ENCODE measurements at regions not wholly inside any gene's neighbourhood (a gene's known extent, or its start where the extent isn't known, plus 50 kb on each side); places are given as distances from the start of the nearest gene placed in this dataset.
"Not testable (repeated sequence)": the region's sequence is repeated elsewhere in the genome, so short reads cannot be mapped to it uniquely, and the experiment has no call there.

GRCh38 chr16:85203462-85203813 lies 91.2 kb upstream of the CIBAR2 start:
- no peak for DNase-seq

- no peak for DNase-seq
These were observed 92.2 kb upstream of the CIBAR2 start for GRCh38 chr16:85204242-85205010.

- DNase-seq = not testable (repeated sequence)
These were observed 93.0 kb upstream of the CIBAR2 start for GRCh38 chr16:85205257-85205656.

- DNase-seq = no peak
These were observed 93.6 kb upstream of the CIBAR2 start for GRCh38 chr16:85205747-85206471.

GRCh38 chr16:85206472-85207356 lies 94.4 kb upstream of the CIBAR2 start:
- no peak for DNase-seq

DNA sequence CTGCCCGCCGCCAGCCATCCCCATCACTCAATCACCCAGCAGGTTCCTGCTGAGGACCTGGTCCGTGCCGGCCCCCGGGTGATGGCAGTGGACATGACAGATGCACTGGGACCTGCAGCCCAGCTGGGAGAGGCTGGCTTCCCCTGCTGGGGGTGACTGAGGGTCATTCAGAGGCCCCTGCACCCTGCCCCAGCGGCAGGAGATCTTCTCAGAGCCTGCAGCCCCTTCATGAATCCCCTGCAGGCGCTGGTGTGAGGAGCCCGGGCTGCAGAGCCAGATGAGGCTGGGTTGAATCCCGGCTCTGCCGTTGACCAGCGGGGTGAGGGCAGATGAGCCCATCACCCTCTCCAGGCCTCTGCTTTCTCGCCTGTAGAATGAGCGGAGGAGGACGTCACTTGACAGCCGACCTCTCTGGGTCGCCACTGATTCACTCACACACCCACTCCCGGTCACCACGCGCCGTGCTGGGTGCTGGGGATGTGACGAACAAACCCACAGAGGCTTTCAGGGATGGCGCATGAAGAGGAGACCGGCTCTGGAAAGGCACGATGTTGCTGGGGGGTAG lies 95.2 kb upstream of the CIBAR2 start:
- no peak for DNase-seq

- no peak for DNase-seq
These were observed 95.9 kb upstream of the CIBAR2 start for GRCh38 chr16:85208181-85208580.

GRCh38 chr16:85208643-85209520 lies 96.6 kb upstream of the CIBAR2 start:
- no peak for DNase-seq

DNA sequence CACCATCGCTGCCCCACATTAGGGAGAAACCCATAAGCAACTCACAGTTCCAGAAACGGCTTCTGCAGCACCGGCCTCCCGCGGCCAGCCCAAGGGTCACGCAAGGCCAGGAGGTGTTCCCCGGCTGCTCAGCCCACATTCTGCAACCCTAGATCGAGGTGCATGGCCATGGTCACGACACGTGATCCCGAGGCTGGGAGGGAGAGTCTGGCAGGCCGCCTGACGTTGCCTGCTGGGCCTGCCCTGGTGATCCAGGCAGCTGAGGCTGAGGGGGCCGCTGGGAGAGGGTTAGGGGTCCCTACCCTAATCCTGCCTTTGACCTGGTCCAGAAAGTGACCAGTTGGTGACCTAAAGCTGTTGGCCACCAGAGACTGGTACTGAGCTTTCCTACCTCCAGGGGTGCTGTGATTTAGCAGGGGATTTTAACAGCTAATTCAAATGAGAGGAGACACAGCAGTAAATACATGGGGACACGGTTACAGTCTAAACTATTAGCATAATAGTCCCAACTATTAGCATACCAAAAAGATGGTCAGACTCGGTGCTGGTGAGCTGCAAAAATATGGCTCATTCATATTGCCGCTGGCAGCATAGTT lies 97.4 kb upstream of the CIBAR2 start:
- DNase-seq = no peak

DNA sequence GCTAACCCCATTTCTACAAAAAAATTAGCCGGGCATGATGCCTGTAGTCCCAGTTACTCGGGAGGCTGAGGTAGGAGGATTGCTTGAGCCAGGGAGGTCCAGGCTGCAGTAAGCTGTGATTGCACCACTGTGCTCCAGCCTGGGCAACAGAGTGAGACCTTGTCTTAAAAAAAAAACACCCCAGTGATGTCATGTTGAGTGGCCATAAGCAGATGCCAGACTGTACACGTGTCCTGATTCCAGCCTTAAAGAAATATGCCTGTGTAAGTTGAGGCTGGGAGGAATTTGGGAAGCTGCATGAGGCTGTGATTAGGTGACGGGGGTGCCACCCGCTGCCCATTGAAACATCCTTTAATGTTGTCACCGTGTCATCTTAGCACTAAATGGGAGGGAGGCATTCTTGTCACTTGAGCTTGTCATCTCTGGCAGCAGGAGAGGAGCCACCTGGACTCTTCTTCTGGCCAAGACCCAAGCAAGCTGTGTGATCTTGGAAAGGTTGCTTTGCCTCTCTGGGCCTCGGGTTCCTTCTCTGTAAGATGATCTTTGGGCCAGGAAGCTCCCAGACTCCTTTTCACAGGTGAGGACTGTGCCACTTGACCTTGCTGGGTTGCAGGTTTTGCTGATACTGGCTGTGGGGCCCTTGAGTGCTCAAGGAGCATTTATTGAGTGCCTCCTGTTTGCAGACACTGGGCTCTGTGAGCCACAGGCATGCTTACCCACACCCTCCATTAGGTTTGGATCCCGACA lies 98.3 kb upstream of the CIBAR2 start:
- DNase-seq = no peak

- no peak for DNase-seq
These were observed 99.1 kb upstream of the CIBAR2 start for GRCh38 chr16:85211271-85211801.

GRCh38 chr16:85213926-85214675 lies 101.8 kb upstream of the CIBAR2 start:
- no peak for DNase-seq

DNA sequence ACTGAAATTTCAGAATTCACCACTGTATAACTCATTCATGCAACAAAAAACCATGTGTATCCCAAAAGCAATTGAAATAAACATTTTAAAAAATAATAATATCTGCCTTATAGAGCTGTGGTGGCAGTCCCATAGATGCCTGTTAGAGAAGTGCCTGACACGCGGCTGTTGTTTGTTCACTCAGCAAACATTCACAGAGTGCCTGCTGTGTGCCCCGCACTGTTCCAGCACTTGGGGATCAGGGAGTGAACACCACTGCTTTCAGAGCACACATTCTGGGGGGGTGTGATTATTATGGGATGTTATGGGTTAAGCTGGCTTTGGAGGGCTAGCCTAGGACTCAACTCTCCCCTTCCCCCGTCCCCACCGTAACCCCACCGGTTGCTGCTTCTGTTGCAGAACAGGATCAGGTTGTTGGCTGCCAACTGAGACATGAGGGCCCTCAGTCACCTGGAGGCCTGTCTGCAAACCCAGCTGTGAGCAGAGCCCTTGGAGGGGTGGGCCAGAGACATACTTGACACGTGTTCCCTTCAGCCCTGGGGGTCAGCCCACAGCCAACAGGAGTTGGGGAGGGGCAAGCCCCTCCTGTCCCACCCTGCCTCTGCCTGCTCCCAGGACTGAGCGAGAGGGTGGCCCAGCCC lies 103.3 kb upstream of the CIBAR2 start:
- DNase-seq = no peak

- no peak for DNase-seq
These were observed 104.5 kb upstream of the CIBAR2 start for GRCh38 chr16:85216522-85217375.

GRCh38 chr16:85220125-85220839 lies 108.0 kb upstream of the CIBAR2 start:
- DNase-seq = no peak

- DNase-seq = no peak
These were observed 108.9 kb upstream of the CIBAR2 start for GRCh38 chr16:85220964-85221731.

DNA sequence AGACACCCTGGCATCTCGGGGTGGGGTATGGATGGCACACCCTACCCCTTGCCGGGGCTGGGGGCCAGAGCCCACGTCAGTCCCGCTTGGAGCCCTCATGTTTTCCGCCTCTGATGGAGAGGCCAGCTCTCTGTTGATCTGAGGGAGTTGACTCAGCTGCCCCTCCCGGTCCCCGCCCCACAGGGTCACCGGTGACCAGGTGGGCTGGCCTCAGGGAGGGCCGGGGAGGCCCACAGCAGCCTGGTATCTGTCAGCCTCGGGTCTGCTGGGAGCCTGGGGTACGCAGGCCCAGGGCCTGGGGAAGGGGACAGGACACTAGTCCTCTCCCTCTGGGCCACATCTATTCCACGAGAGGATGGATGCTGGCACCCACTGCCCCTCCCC lies 109.5 kb upstream of the CIBAR2 start:
- no peak for DNase-seq
